ENCODE measurements at regions not wholly inside any gene's neighbourhood (a gene's known extent, or its start where the extent isn't known, plus 50 kb on each side); places are given as distances from the start of the nearest gene placed in this dataset.

DNA sequence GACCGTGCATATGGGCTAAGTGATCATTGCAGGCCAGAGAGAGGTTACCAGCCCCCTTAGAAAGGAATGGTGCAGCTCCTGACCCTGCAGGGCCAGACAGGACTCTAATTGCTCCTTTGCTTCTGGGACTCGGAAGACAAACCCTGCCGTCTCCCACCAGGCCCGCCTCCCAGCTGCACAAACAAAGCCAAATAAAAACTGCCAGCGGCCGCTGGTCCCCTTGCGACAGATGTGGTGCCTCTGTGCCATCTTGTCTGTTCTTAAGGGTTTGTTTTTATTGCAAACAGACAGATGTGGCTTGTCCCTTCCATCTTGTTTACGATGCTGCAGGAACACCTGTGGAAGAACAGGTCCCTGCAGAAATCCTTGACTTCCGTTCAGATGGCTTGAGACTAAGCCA is 434.4 kb upstream of the TSHZ3 start:
- TF ChIP-seq RCOR1 (IDR thresholded peaks at IDR 0.05; ENCODE audit: low read length) (no peak), SIN3A (IDR thresholded peaks at IDR 0.05; ENCODE audit: borderline replicate concordance, low read depth, low read length) (no peak), EZH2phosphoT487 (IDR thresholded peaks at IDR 0.05; ENCODE audit: borderline replicate concordance, low read depth) (no peak), EP300 (IDR thresholded peaks at IDR 0.05; ENCODE audit: borderline replicate concordance in 1 of 2, low read depth in 1 of 2, low read length in 1 of 2) (no peak), POLR2AphosphoS5 (IDR thresholded peaks at IDR 0.05; ENCODE audit: low read depth, low read length) (no peak)
- TF ChIP-seq, protein P1, sequence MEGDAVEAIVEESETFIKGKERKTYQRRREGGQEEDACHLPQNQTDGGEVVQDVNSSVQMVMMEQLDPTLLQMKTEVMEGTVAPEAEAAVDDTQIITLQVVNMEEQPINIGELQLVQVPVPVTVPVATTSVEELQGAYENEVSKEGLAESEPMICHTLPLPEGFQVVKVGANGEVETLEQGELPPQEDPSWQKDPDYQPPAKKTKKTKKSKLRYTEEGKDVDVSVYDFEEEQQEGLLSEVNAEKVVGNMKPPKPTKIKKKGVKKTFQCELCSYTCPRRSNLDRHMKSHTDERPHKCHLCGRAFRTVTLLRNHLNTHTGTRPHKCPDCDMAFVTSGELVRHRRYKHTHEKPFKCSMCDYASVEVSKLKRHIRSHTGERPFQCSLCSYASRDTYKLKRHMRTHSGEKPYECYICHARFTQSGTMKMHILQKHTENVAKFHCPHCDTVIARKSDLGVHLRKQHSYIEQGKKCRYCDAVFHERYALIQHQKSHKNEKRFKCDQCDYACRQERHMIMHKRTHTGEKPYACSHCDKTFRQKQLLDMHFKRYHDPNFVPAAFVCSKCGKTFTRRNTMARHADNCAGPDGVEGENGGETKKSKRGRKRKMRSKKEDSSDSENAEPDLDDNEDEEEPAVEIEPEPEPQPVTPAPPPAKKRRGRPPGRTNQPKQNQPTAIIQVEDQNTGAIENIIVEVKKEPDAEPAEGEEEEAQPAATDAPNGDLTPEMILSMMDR (IDR thresholded peaks at IDR 0.05): no peak
- TF ChIP-seq, protein P2, sequence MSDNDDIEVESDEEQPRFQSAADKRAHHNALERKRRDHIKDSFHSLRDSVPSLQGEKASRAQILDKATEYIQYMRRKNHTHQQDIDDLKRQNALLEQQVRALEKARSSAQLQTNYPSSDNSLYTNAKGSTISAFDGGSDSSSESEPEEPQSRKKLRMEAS (IDR thresholded peaks at IDR 0.05; ENCODE audit: low read depth): no peak

All from SK-N-SH (cell line).